Effector memory CD4-positive, alpha-beta T cell (primary cell): ENCODE measurements at regions not wholly inside any gene's neighbourhood (a gene's known extent, or its start where the extent isn't known, plus 50 kb on each side); places are given as distances from the start of the nearest gene placed in this dataset.

Source experiments
- DNase-seq, 3 donors: peaks; one replicate each; pipeline ENCODE4 v3.0.0-alpha.2; 2020
- H3K27ac ChIP-seq: 2 replicates; pipeline ENCODE4 v1.7.0; 2013; ENCODE audit warnings: mild to moderate bottlenecking, low read length, moderate library complexity; ENCODE audit not compliant: insufficient read depth, poor library complexity, severe bottlenecking
- H3K27me3 ChIP-seq: replicated peaks from 2 replicates; pipeline ENCODE4 v1.7.0; 2013; ENCODE audit warnings: mild to moderate bottlenecking, low read length; ENCODE audit not compliant: insufficient read depth, control insufficient read depth, poor library complexity, severe bottlenecking
- H3K36me3 ChIP-seq: 2 replicates; pipeline ENCODE4 v1.7.0; 2013; ENCODE audit warnings: mild to moderate bottlenecking, low read length, moderate library complexity; ENCODE audit not compliant: control insufficient read depth, insufficient read depth
- H3K4me1 ChIP-seq: 2 replicates; pipeline ENCODE4 v1.7.0; 2013; ENCODE audit warnings: low read length, mild to moderate bottlenecking; ENCODE audit not compliant: control insufficient read depth, insufficient read depth, poor library complexity, severe bottlenecking
- H3K4me3 ChIP-seq: 2 replicates; pipeline ENCODE4 v1.7.0; 2013; ENCODE audit warnings: low read length, low read depth, mild to moderate bottlenecking; ENCODE audit not compliant: insufficient read depth, poor library complexity, severe bottlenecking
- H3K9me3 ChIP-seq: 2 replicates; pipeline ENCODE4 v1.7.0; 2013; ENCODE audit warnings: mild to moderate bottlenecking, low read length, moderate library complexity; ENCODE audit not compliant: control insufficient read depth

GRCh38 chr2:239579524-239580198, 178.8 kb upstream of the HDAC4 start:
- Histone ChIP-seq H3K27me3 (no peaks in the 10 kb centered on the region), H3K36me3 (no peaks in the 10 kb centered on the region)
- DNase-seq: no peak

GRCh38 chr2:239579081-239579480, 178.3 kb upstream of the HDAC4 start:
- no peak for DNase-seq
- Histone ChIP-seq H3K36me3 (no peaks in the 10 kb centered on the region), H3K4me3 (no peak overlapping the region), H3K9me3 (no peaks in the 10 kb centered on the region), H3K27me3 (no peaks in the 10 kb centered on the region), H3K4me1 (no peaks in the 10 kb centered on the region), H3K27ac (no peak overlapping the region)

More at GRCh38 chr2:239579524-239580198, 178.8 kb upstream of the HDAC4 start:
- H3K9me3 ChIP-seq: no peaks in the 10 kb centered on the region
- H3K4me1 ChIP-seq: no peaks in the 10 kb centered on the region
- no peak overlapping the region for H3K27ac ChIP-seq
- no peak overlapping the region for H3K4me3 ChIP-seq

GRCh38 chr2:239578381-239578780, 177.6 kb upstream of the HDAC4 start:
- no peaks in the 10 kb centered on the region for H3K36me3 ChIP-seq
- DNase-seq: no peak
- H3K4me1 ChIP-seq: no peaks in the 10 kb centered on the region
- H3K27ac ChIP-seq: no peak overlapping the region
- H3K27me3 ChIP-seq: no peaks in the 10 kb centered on the region
- no peak overlapping the region for H3K4me3 ChIP-seq
- no peaks in the 10 kb centered on the region for H3K9me3 ChIP-seq

- Histone ChIP-seq H3K9me3 (no peaks in the 10 kb centered on the region), H3K36me3 (no peaks in the 10 kb centered on the region), H3K27ac (no peak overlapping the region), H3K27me3 (no peaks in the 10 kb centered on the region), H3K4me1 (no peaks in the 10 kb centered on the region), H3K4me3 (no peak overlapping the region)
- DNase-seq: no peak
Measured at GRCh38 chr2:239577935-239578334, 177.1 kb upstream of the HDAC4 start.

GRCh38 chr2:239576784-239577685, 176.2 kb upstream of the HDAC4 start:
- H3K4me3 ChIP-seq: no peak overlapping the region
- DNase-seq: no peak
- no peaks in the 10 kb centered on the region for H3K27me3 ChIP-seq
- H3K27ac ChIP-seq: no peak overlapping the region
- H3K9me3 ChIP-seq: no peaks in the 10 kb centered on the region
- no peaks in the 10 kb centered on the region for H3K36me3 ChIP-seq
- H3K4me1 ChIP-seq: no peaks in the 10 kb centered on the region

GRCh38 chr2:239575931-239576445, 175.2 kb upstream of the HDAC4 start:
- no peaks in the 10 kb centered on the region for H3K9me3 ChIP-seq
- no peaks in the 10 kb centered on the region for H3K27me3 ChIP-seq
- no peak overlapping the region for H3K27ac ChIP-seq
- H3K36me3 ChIP-seq: no peaks in the 10 kb centered on the region
- H3K4me3 ChIP-seq: no peak overlapping the region
- no peak for DNase-seq
- no peaks in the 10 kb centered on the region for H3K4me1 ChIP-seq

- Histone ChIP-seq H3K27me3 (no peaks in the 10 kb centered on the region), H3K27ac (no peak overlapping the region), H3K4me3 (no peak overlapping the region), H3K4me1 (no peaks in the 10 kb centered on the region), H3K36me3 (no peaks in the 10 kb centered on the region), H3K9me3 (no peaks in the 10 kb centered on the region)
- DNase-seq: no peak
Measured at GRCh38 chr2:239574434-239575156, 173.8 kb upstream of the HDAC4 start.

- H3K4me3 ChIP-seq: no peak overlapping the region
- H3K27ac ChIP-seq: no peak overlapping the region
- no peaks in the 10 kb centered on the region for H3K36me3 ChIP-seq
- no peaks in the 10 kb centered on the region for H3K9me3 ChIP-seq
- no peaks in the 10 kb centered on the region for H3K4me1 ChIP-seq
- no peaks in the 10 kb centered on the region for H3K27me3 ChIP-seq
- no peak for DNase-seq
Measured at GRCh38 chr2:239574054-239574433, 173.2 kb upstream of the HDAC4 start.

GRCh38 chr2:239570971-239571520, 170.2 kb upstream of the HDAC4 start:
- Histone ChIP-seq H3K36me3 (no peaks in the 10 kb centered on the region), H3K9me3 (no peaks in the 10 kb centered on the region), H3K27me3 (no peaks in the 10 kb centered on the region), H3K4me3 (no peak overlapping the region), H3K27ac (no peak overlapping the region), H3K4me1 (no peaks in the 10 kb centered on the region)
- DNase-seq: no peak
